DMS53 (cell line): ENCODE measurements at regions not wholly inside any gene's neighbourhood (a gene's known extent, or its start where the extent isn't known, plus 50 kb on each side); places are given as distances from the start of the nearest gene placed in this dataset.
"Not testable (repeated sequence)": the region's sequence is repeated elsewhere in the genome, so short reads cannot be mapped to it uniquely, and the experiment has no call there.

Experiments used
- DNase-seq: peaks from one replicate; lab custom pipeline; 2025; lab: John Stamatoyannopoulos, UW

GRCh38 chr1:229885568-229886495 lies 181.2 kb upstream of the GALNT2 start:
- DNase-seq: no peak

GRCh38 chr1:229886636-229887035 lies 180.4 kb upstream of the GALNT2 start:
- no peak for DNase-seq

- no peak for DNase-seq
Observed at GRCh38 chr1:229887043-229887822, 179.8 kb upstream of the GALNT2 start.

GRCh38 chr1:229888157-229888556 lies 178.9 kb upstream of the GALNT2 start:
- DNase-seq: no peak

GRCh38 chr1:229888561-229889001 lies 178.5 kb upstream of the GALNT2 start:
- DNase-seq: no peak

GRCh38 chr1:229889031-229889517 lies 178.0 kb upstream of the GALNT2 start:
- no peak for DNase-seq

- no peak for DNase-seq
Observed at GRCh38 chr1:229891227-229891626, 175.8 kb upstream of the GALNT2 start.

- peak; percentile 22 for DNase-seq
Observed at GRCh38 chr1:229892515-229893117, 174.4 kb upstream of the GALNT2 start.

- no peak for DNase-seq
Observed at GRCh38 chr1:229893762-229894444, 173.1 kb upstream of the GALNT2 start.

GRCh38 chr1:229894532-229894931 lies 172.5 kb upstream of the GALNT2 start:
- DNase-seq: peak; percentile 12

GRCh38 chr1:229895605-229896004 lies 171.4 kb upstream of the GALNT2 start:
- no peak for DNase-seq

- DNase-seq: no peak
Observed at GRCh38 chr1:229896306-229896705, 170.7 kb upstream of the GALNT2 start.

- no peak for DNase-seq
Observed at GRCh38 chr1:229896861-229897260, 170.2 kb upstream of the GALNT2 start.

GRCh38 chr1:229897501-229897900 lies 169.5 kb upstream of the GALNT2 start:
- no peak for DNase-seq

GRCh38 chr1:229900220-229900619 lies 166.8 kb upstream of the GALNT2 start:
- DNase-seq: no peak

GRCh38 chr1:229905031-229905545 lies 161.9 kb upstream of the GALNT2 start:
- no peak for DNase-seq

GRCh38 chr1:229905652-229906051 lies 161.4 kb upstream of the GALNT2 start:
- no peak for DNase-seq

GRCh38 chr1:229907884-229908638 lies 159.0 kb upstream of the GALNT2 start:
- peak; percentile 24 for DNase-seq

GRCh38 chr1:229908689-229909088 lies 158.3 kb upstream of the GALNT2 start:
- no peak for DNase-seq

GRCh38 chr1:229913489-229913888 lies 153.5 kb upstream of the GALNT2 start:
- no peak for DNase-seq

GRCh38 chr1:229919488-229919887 lies 147.6 kb upstream of the GALNT2 start:
- not testable (repeated sequence) for DNase-seq
